Kidney (tissue), 13 donors: ENCODE measurements at regions not wholly inside any gene's neighbourhood (a gene's known extent, or its start where the extent isn't known, plus 50 kb on each side); places are given as distances from the start of the nearest gene placed in this dataset.

Experiments
- DNase-seq, 5 donors: peaks; one replicate each; pipeline ENCODE4 v3.0.0-alpha.2; 2013 to 2020
- FAIRE-seq: peaks from 2 replicates; lab custom pipeline; 2012; peaks lifted over from hg19 to GRCh38; lab: Jason Lieb, UNC
- H3K27ac ChIP-seq, 2 donors: one replicate each; pipeline ENCODE4 v1.7.0; 2013; ENCODE audit warnings: low read depth in 2 of 2, low read length in 2 of 2, inconsistent platforms in 1 of 2
- H3K27me3 ChIP-seq: one replicate; pipeline ENCODE4 v1.7.1; 2013; ENCODE audit warnings: low read length, inconsistent platforms; ENCODE audit not compliant: control insufficient read depth, insufficient read depth
- H3K36me3 ChIP-seq, 3 donors: one replicate each; pipeline versions ENCODE4 v1.7.0 to v1.7.1; 2013; ENCODE audit warnings: low read length in 3 of 3, control low read depth in 1 of 3, inconsistent platforms in 1 of 3; ENCODE audit not compliant: insufficient read depth in 3 of 3, control insufficient read depth in 2 of 3
- H3K4me1 ChIP-seq, 3 donors: one replicate each; pipeline versions ENCODE4 v1.7.0 to v1.7.1; 2013; ENCODE audit warnings: low read length in 3 of 3, inconsistent platforms in 1 of 3, low read depth in 1 of 3; ENCODE audit not compliant: control insufficient read depth in 2 of 3, insufficient read depth in 2 of 3
- H3K4me3 ChIP-seq, 3 donors: one replicate each; pipeline versions ENCODE4 v1.7.0 to v1.8.1; 2013; ENCODE audit warnings: low read length in 3 of 3, control low read depth in 1 of 3, inconsistent platforms in 1 of 3
- H3K9ac ChIP-seq, 3 donors: one replicate each; pipeline versions ENCODE4 v1.7.0 to v1.7.1; 2013; ENCODE audit warnings: low read length in 3 of 3, control low read depth in 1 of 3, inconsistent platforms in 1 of 3
- H3K9me3 ChIP-seq, 3 donors: one replicate each; pipeline versions ENCODE4 v1.7.0 to v1.7.1; 2013; ENCODE audit warnings: low read length in 3 of 3, control low read depth in 1 of 3, inconsistent platforms in 1 of 3; ENCODE audit not compliant: control insufficient read depth in 2 of 3, insufficient read depth in 1 of 3
- CTCF ChIP-seq: IDR thresholded peaks from 3 replicates; pipeline ENCODE4 v1.5.1; 2012; ENCODE audit warnings: mild to moderate bottlenecking, moderate library complexity, borderline replicate concordance; ENCODE audit not compliant: insufficient read depth; ENCODE audit errors: extremely low read depth
- intact Hi-C: fragments of 100-400 bp; cut with DNase I; formaldehyde crosslinking; loops from one replicate; pipeline ENCODE4 v1.11.1; 2022
- donor health status: control.
- donor health status: control.
- donor health status: control.
- donor health status: control.
- donor health status: control.
- donor health status: DM: yes; HTN: yes; CAD: no.
- donor health status: Normal renal cell carcinoma (clear cell type).

- FAIRE-seq (no peak), DNase-seq (no peak)
- H3K4me1 ChIP-seq = no peaks in the 10 kb centered on the region
- intact Hi-C loops = no loop called here
- no peak overlapping the region for H3K4me3 ChIP-seq
- H3K27me3 ChIP-seq = no peaks in the 10 kb centered on the region
- H3K27ac ChIP-seq = no peak overlapping the region
- no peak overlapping the region for H3K9ac ChIP-seq
- peaks cover 0 to 6% (median 0%) of the 10 kb centered on the region in 3 donors for H3K9me3 ChIP-seq
- no peaks in the 10 kb centered on the region for H3K36me3 ChIP-seq
- TF ChIP-seq CTCF = no peak
Observed at GRCh38 chr15:39291690-39292089, 289.2 kb upstream of the THBS1 start.

- no peak overlapping the region for H3K4me3 ChIP-seq
- H3K9ac ChIP-seq = no peak overlapping the region
- no peak for TF ChIP-seq CTCF
- FAIRE-seq (no peak), DNase-seq (no peak)
- H3K27ac ChIP-seq = no peak overlapping the region
- H3K4me1 ChIP-seq = no peaks in the 10 kb centered on the region
- peaks cover 0 to 6% (median 0%) of the 10 kb centered on the region in 3 donors for H3K9me3 ChIP-seq
- no peaks in the 10 kb centered on the region for H3K27me3 ChIP-seq
- no peaks in the 10 kb centered on the region for H3K36me3 ChIP-seq
- intact Hi-C loops = no loop called here
Observed at GRCh38 chr15:39296955-39297354, 283.9 kb upstream of the THBS1 start.

- Histone ChIP-seq H3K9ac (no peak overlapping the region), H3K27me3 (no peaks in the 10 kb centered on the region), H3K4me1 (no peaks in the 10 kb centered on the region), H3K27ac (no peak overlapping the region), H3K36me3 (no peaks in the 10 kb centered on the region), H3K9me3 (no peaks in the 10 kb centered on the region), H3K4me3 (no peak overlapping the region)
- no peak for DNase-seq
- intact Hi-C loops = no loop called here
- no peak for FAIRE-seq
- no peak for TF ChIP-seq CTCF
Observed at GRCh38 chr15:39298271-39298962, 282.5 kb upstream of the THBS1 start.
